H1 (cell line): ENCODE measurements at regions not wholly inside any gene's neighbourhood (a gene's known extent, or its start where the extent isn't known, plus 50 kb on each side); places are given as distances from the start of the nearest gene placed in this dataset.

ENCODE experiments used
- BACH1 ChIP-seq: IDR thresholded peaks from 2 replicates; pipeline ENCODE4 v1.6.1; 2012; ENCODE audit warnings: low read length, improper control_type of control experiment
- POLR2AphosphoS5 ChIP-seq: IDR thresholded peaks from 2 replicates; pipeline ENCODE4 v1.6.1; 2011; ENCODE audit warnings: low read depth, low read length
- TF ChIP-seq, protein P1 (sequence below): IDR thresholded peaks from 2 replicates; pipeline ENCODE4 v1.6.1; 2012; ENCODE audit warnings: inconsistent platforms
- TF ChIP-seq, protein P2 (sequence below): fragments of 300-600 bp; sonication (generic); IDR thresholded peaks from 2 replicates; pipeline ENCODE4 v1.7.1; 2012; ENCODE audit warnings: low read length, moderate library complexity, mild to moderate bottlenecking, inconsistent platforms; ENCODE audit not compliant: insufficient replicate concordance

DNA sequence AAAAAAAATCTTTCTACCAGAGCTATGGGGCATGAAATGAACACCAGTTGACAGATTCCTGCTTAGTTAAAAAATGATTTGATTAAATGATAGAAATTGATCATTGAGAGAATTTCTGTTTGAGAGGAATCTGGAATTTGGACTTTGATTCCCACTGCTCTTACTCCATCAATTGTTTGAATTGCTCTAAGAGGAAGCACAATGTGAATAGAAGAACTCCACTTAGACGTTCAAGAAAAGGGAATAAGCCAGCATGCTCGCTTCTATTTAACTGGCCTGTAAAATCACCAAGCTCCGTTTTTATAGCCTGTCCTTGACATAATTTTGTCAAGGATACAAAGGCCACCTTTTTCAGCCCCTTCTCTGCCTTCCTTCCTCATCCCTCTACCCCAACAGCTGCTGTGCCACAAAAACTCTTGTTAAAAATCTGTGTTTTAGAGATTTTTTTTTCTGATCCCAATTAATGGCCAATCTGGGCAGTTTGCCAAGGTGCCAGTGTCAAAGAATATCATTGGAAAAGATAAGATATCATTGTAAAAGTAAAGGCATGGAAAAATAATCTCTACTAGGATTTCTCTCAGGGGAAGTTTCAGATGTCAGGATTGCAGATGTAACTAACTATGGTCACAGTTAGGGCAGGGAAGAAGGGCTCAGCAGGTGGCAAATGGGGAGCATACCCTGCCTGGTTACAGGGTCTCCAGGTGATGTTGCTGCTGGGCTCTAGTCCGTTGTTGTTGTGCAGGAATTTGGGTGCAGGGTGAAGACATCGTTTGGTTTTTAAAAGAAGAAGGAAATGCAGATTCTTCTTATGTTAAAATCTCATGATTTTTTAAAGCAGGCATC lies 301.8 kb upstream of the PDZRN3 start (continued):
- TF ChIP-seq, protein P1, sequence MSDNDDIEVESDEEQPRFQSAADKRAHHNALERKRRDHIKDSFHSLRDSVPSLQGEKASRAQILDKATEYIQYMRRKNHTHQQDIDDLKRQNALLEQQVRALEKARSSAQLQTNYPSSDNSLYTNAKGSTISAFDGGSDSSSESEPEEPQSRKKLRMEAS: no peak
- TF ChIP-seq, protein P2, sequence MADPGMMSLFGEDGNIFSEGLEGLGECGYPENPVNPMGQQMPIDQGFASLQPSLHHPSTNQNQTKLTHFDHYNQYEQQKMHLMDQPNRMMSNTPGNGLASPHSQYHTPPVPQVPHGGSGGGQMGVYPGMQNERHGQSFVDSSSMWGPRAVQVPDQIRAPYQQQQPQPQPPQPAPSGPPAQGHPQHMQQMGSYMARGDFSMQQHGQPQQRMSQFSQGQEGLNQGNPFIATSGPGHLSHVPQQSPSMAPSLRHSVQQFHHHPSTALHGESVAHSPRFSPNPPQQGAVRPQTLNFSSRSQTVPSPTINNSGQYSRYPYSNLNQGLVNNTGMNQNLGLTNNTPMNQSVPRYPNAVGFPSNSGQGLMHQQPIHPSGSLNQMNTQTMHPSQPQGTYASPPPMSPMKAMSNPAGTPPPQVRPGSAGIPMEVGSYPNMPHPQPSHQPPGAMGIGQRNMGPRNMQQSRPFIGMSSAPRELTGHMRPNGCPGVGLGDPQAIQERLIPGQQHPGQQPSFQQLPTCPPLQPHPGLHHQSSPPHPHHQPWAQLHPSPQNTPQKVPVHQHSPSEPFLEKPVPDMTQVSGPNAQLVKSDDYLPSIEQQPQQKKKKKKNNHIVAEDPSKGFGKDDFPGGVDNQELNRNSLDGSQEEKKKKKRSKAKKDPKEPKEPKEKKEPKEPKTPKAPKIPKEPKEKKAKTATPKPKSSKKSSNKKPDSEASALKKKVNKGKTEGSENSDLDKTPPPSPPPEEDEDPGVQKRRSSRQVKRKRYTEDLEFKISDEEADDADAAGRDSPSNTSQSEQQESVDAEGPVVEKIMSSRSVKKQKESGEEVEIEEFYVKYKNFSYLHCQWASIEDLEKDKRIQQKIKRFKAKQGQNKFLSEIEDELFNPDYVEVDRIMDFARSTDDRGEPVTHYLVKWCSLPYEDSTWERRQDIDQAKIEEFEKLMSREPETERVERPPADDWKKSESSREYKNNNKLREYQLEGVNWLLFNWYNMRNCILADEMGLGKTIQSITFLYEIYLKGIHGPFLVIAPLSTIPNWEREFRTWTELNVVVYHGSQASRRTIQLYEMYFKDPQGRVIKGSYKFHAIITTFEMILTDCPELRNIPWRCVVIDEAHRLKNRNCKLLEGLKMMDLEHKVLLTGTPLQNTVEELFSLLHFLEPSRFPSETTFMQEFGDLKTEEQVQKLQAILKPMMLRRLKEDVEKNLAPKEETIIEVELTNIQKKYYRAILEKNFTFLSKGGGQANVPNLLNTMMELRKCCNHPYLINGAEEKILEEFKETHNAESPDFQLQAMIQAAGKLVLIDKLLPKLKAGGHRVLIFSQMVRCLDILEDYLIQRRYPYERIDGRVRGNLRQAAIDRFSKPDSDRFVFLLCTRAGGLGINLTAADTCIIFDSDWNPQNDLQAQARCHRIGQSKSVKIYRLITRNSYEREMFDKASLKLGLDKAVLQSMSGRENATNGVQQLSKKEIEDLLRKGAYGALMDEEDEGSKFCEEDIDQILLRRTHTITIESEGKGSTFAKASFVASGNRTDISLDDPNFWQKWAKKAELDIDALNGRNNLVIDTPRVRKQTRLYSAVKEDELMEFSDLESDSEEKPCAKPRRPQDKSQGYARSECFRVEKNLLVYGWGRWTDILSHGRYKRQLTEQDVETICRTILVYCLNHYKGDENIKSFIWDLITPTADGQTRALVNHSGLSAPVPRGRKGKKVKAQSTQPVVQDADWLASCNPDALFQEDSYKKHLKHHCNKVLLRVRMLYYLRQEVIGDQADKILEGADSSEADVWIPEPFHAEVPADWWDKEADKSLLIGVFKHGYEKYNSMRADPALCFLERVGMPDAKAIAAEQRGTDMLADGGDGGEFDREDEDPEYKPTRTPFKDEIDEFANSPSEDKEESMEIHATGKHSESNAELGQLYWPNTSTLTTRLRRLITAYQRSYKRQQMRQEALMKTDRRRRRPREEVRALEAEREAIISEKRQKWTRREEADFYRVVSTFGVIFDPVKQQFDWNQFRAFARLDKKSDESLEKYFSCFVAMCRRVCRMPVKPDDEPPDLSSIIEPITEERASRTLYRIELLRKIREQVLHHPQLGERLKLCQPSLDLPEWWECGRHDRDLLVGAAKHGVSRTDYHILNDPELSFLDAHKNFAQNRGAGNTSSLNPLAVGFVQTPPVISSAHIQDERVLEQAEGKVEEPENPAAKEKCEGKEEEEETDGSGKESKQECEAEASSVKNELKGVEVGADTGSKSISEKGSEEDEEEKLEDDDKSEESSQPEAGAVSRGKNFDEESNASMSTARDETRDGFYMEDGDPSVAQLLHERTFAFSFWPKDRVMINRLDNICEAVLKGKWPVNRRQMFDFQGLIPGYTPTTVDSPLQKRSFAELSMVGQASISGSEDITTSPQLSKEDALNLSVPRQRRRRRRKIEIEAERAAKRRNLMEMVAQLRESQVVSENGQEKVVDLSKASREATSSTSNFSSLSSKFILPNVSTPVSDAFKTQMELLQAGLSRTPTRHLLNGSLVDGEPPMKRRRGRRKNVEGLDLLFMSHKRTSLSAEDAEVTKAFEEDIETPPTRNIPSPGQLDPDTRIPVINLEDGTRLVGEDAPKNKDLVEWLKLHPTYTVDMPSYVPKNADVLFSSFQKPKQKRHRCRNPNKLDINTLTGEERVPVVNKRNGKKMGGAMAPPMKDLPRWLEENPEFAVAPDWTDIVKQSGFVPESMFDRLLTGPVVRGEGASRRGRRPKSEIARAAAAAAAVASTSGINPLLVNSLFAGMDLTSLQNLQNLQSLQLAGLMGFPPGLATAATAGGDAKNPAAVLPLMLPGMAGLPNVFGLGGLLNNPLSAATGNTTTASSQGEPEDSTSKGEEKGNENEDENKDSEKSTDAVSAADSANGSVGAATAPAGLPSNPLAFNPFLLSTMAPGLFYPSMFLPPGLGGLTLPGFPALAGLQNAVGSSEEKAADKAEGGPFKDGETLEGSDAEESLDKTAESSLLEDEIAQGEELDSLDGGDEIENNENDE: no peak
- no peak for TF ChIP-seq BACH1
- TF ChIP-seq POLR2AphosphoS5: no peak
- TF ChIP-seq, all 59 proteins: peak for 0
